ENCODE measurements at regions not wholly inside any gene's neighbourhood (a gene's known extent, or its start where the extent isn't known, plus 50 kb on each side); places are given as distances from the start of the nearest gene placed in this dataset.

GRCh38 chr2:240375024-240375645, 60.3 kb upstream of the GPC1 start:
- TF ChIP-seq CTCF (IDR thresholded peaks at IDR 0.05): no peak
- Histone ChIP-seq H3K27me3 (ENCODE audit: insufficient read depth in 3 of 3, low read length in 2 of 3) (no peaks in the 10 kb centered on the region), H3K9me3 (no peaks in the 10 kb centered on the region), H3K27ac (peak overlapping the region; percentile 85), H3K4me1 (peaks cover 41% of the 10 kb centered on the region), H3K4me3 (no peak overlapping the region), H3K36me3 (ENCODE audit: insufficient read depth in 1 of 2, low read depth in 1 of 2) (no peaks in the 10 kb centered on the region)
- ATAC-seq (no peak), DNase-seq (no peak)
- intact Hi-C loops (cut with DNase I): no loop called here
- WGBS, 3 donors: 93 to 95% (median 95%) methylated on average over 28 of the region's 28 CpGs

- H3K27me3 ChIP-seq (ENCODE audit: insufficient read depth in 3 of 3, low read length in 2 of 3): no peaks in the 10 kb centered on the region
- intact Hi-C loops (cut with DNase I): no loop called here
- DNase-seq: no peak
- peaks cover 25% of the 10 kb centered on the region for H3K4me1 ChIP-seq
- no peak for TF ChIP-seq CTCF (IDR thresholded peaks at IDR 0.05)
- 82 to 93% (median 88%) methylated on average over 12 of the region's 12 CpGs for WGBS, 3 donors
- H3K36me3 ChIP-seq (ENCODE audit: insufficient read depth in 1 of 2, low read depth in 1 of 2): no peaks in the 10 kb centered on the region
- no peaks in the 10 kb centered on the region for H3K9me3 ChIP-seq
- ATAC-seq: no peak
- H3K4me3 ChIP-seq: no peak overlapping the region
- H3K27ac ChIP-seq: no peak overlapping the region
Measured at GRCh38 chr2:240376739-240377138, 58.7 kb upstream of the GPC1 start.

GRCh38 chr2:240377366-240377765, 58.1 kb upstream of the GPC1 start:
- Histone ChIP-seq H3K4me3 (no peak overlapping the region), H3K4me1 (peaks cover 23% of the 10 kb centered on the region), H3K27ac (no peak overlapping the region), H3K36me3 (ENCODE audit: insufficient read depth in 1 of 2, low read depth in 1 of 2) (no peaks in the 10 kb centered on the region), H3K27me3 (ENCODE audit: insufficient read depth in 3 of 3, low read length in 2 of 3) (no peaks in the 10 kb centered on the region), H3K9me3 (no peaks in the 10 kb centered on the region)
- TF ChIP-seq CTCF (IDR thresholded peaks at IDR 0.05): no peak
- DNase-seq: no peak
- 90 to 91% (median 90%) methylated on average over 10 of the region's 10 CpGs for WGBS, 3 donors
- intact Hi-C loops (cut with DNase I): no loop called here
- ATAC-seq: no peak

GRCh38 chr2:240379089-240379636, 56.3 kb upstream of the GPC1 start:
- Histone ChIP-seq H3K36me3 (ENCODE audit: insufficient read depth in 1 of 2, low read depth in 1 of 2) (no peaks in the 10 kb centered on the region), H3K27me3 (ENCODE audit: insufficient read depth in 3 of 3, low read length in 2 of 3) (no peaks in the 10 kb centered on the region), H3K9me3 (no peaks in the 10 kb centered on the region), H3K4me1 (peaks cover 14% of the 10 kb centered on the region), H3K27ac (no peak overlapping the region), H3K4me3 (no peak overlapping the region)
- DNase-seq (no peak), ATAC-seq (peak in 1 of 4 donors; percentile 8)
- WGBS, 3 donors: 57 to 76% (median 60%) methylated on average over 9 of the region's 9 CpGs
- intact Hi-C loops (cut with DNase I): no loop called here
- TF ChIP-seq CTCF (IDR thresholded peaks at IDR 0.05): no peak
